Ovary (tissue), 3 donors: ENCODE measurements at regions not wholly inside any gene's neighbourhood (a gene's known extent, or its start where the extent isn't known, plus 50 kb on each side); places are given as distances from the start of the nearest gene placed in this dataset.

ENCODE experiments used
- EP300 ChIP-seq: sonication (generic); formaldehyde crosslinking; IDR thresholded peaks from one replicate; pipeline ENCODE4 v1.6.1; 2017; ENCODE audit warnings: antibody characterized with exemption
- POLR2A ChIP-seq: fragments of 450-650 bp; IDR thresholded peaks from one replicate; pipeline ENCODE4 v1.6.1; 2017; ENCODE audit warnings: antibody characterized with exemption, mild to moderate bottlenecking, moderate library complexity
- TF ChIP-seq, protein P1 (sequence below), 3 donors: fragments of 450-650 bp in 2 of 3; fragments of 200-600 bp in 1 of 3; IDR thresholded peaks; one replicate each; pipeline versions ENCODE4 v1.5.1 to v1.8.0; 2016 to 2022; ENCODE audit warnings: antibody characterized with exemption in 3 of 3, mild to moderate bottlenecking in 1 of 3
- donor health status: DM: no; HTN: no; CAD: no.

DNA sequence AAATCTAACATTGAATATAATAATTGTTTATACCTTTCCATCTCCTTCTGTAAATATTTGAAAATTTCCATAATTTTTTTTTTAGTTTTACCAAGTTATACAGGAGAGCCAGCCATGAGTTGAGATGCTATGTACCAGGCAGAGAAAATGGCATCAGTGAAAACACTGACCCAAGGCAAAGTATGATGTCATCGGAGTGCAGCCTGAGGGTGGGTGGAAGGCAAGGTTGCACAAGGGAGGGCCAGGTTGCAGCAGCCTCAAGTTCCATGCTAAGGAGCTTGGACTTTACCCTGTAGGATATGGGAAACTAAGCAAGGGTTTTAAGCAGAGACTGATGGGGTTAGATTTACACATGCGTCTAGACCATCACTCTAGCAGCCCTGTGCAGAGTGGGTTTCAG lies 441.1 kb downstream of the BCAT1 start:
- TF ChIP-seq, protein P1, sequence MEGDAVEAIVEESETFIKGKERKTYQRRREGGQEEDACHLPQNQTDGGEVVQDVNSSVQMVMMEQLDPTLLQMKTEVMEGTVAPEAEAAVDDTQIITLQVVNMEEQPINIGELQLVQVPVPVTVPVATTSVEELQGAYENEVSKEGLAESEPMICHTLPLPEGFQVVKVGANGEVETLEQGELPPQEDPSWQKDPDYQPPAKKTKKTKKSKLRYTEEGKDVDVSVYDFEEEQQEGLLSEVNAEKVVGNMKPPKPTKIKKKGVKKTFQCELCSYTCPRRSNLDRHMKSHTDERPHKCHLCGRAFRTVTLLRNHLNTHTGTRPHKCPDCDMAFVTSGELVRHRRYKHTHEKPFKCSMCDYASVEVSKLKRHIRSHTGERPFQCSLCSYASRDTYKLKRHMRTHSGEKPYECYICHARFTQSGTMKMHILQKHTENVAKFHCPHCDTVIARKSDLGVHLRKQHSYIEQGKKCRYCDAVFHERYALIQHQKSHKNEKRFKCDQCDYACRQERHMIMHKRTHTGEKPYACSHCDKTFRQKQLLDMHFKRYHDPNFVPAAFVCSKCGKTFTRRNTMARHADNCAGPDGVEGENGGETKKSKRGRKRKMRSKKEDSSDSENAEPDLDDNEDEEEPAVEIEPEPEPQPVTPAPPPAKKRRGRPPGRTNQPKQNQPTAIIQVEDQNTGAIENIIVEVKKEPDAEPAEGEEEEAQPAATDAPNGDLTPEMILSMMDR (IDR thresholded peaks at IDR 0.05): no peak
- TF ChIP-seq EP300: no peak
- no peak for TF ChIP-seq POLR2A
